Stimulated activated CD8-positive, alpha-beta memory T cell treated with anti-CD3 and anti-CD28 coated beads, Interleukin-2, amount 100 ng/mL, for 48 hours (primary cell): ENCODE measurements at regions not wholly inside any gene's neighbourhood (a gene's known extent, or its start where the extent isn't known, plus 50 kb on each side); places are given as distances from the start of the nearest gene placed in this dataset.
"Not testable (repeated sequence)": the region's sequence is repeated elsewhere in the genome, so short reads cannot be mapped to it uniquely, and the experiment has no call there.

ENCODE experiments used
- DNase-seq, 2 donors: peaks; one replicate each; pipeline ENCODE4 v3.0.0-alpha.2; 2020; ENCODE audit warnings: low read depth in 2 of 2

- no peak for DNase-seq
These were observed 274.8 kb upstream of the CCNG1 start for GRCh38 chr5:163162645-163163044.

DNA sequence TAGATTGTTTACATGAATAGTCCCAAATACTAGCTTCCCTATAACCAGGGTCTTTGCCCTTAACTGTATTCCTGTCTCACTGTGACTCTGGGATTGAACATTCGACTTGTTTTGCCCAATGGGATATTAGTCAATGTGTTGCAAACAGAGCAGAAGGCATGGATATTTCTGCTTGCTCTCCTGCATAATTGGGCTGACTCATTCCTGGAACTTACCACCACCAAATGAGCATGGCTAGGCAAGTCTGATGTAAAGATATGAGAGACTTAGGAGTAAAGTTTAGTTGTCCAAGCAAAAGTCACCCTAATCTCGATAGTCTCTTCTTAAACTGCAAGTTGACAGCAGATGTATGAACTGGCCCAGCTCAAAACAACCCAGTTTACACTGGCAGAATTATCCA lies 273.5 kb upstream of the CCNG1 start:
- DNase-seq, result no peak

DNA sequence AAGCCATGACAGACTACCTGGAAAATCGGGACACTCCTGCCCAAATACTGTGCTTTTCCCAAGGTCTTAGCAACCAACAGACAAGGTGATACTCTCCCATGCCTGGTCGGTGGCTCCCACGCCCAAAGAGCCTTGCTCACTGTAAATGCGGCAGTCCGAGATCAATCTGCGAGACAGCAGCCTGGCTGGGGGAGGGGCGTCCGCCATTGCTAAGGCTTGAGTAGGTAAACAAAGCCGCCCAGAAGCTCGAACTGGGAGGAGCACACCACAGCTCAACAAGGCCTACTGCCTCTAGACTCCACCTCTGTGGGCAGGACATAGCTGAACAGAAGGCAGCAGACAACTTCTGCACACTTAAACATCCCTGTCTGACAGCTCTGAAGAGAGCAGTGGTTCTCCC lies 272.1 kb upstream of the CCNG1 start:
- no peak for DNase-seq

DNA sequence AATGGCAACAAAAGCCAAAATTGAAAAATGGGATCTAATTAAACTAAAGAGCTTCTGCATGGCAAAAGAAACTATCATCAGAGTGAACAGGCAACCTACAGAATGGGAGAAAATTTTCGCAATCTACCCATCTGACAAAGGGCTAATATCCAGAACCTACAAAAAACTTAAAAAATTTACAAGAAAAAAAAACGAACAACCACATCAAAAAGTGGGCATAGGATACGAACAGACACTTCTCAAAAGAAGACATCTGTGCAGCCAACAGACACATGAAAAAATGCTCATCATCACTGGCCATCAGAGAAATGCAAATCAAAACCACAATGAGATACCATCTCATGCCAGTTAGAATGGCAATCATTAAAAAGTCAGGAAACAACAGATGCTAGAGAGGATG lies 267.2 kb upstream of the CCNG1 start:
- DNase-seq, result not testable (repeated sequence)

DNA sequence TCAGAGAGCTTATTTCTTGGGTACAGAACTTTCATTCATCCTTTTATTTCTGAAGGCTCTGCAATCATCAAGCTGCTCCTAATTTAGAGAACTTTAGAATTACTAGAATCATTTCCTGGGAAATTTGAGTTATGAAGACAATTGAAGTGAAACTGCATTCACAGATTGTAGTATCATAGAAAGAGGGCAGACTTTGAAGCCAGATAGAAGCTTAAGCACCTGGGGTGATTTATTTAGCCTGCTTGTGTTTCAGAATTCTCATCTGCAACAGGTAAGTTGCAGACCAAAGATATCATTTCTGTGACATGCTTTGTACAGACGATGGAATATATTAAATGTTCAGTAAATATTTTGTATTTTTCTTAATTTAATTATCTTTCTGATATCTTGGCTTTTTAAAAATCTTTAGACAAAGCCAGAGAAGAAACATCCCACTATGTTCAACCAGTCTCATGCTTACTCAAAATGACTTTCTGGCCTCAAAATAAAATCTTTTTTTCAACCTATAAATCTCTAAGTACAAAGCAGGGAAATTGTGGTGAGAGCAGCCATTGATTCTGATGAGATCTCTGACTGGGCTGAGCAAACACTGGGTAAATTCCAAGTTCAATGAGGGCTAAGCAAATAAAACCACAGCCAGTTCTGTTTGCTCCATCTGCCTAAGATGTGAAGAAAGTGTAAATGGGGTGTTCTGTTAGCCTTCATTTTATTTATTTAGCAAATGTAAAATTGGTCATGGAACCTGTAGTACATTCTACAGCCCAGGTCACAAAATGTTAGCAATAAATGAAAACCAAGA lies 264.7 kb upstream of the CCNG1 start:
- DNase-seq, result no peak

- DNase-seq, result no peak
These were observed 259.4 kb upstream of the CCNG1 start for GRCh38 chr5:163177971-163178370.

DNA sequence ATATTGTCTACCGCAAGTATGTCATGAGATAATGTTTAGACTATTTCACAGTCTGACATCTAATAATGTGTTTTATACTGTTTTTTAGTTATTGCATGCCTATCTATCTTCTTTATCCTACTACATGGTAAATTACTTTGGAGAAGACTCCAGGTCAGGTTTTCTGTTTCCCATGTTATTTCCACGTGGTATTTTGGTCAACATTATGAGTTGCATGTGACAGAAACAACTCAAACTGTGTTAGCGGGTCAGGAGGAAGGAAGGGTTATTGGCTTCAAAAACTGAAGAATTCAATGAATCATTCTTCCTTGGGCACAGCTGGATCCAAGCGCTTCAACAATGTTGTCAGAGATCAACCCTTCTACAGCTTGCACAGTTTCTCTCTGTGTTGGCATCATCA lies 252.1 kb upstream of the CCNG1 start:
- DNase-seq, result no peak

DNA sequence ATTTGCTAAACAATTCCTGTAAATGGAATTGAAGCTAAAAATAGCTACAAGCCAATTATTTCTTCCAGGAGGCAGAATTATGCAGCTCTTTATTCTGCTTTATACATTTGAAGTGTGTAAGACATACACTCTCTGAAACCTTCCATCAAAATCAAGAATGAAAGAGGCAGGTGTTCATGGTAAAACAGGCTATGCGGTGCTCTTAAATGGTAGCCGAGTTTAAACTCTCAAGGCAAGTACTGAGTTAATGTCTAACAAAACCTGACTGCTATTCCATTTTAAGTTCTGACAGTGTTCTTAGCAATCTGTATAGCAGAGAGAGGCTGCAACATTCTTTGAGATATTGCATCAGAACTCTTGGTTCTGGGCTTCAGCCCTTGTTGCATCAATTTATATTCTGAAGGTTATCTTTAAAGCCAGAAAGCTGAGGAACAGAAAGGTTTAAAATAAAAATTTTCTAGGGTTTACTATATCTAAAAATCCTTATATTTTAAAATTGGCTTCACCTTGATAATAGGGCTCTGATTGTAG lies 248.3 kb upstream of the CCNG1 start:
- DNase-seq, result no peak

DNA sequence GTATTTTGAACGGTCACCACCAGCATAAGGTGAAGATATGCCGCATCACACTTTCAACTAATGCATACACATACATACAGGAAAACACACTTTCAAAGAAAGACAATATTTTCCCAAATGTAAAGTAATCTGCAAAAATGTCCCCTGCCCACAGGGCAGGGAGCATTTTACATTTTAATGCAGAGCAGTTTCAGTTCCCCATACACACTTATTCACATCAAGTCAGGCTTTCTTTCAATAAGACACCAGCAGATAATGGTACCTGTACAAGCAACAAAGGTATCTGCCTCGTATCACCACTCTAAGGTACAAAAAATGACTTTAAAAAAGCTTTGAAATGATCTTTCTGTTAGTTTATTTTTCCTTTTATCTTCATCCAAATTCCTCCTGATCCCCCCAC lies 247.1 kb upstream of the CCNG1 start:
- DNase-seq, result no peak

DNA sequence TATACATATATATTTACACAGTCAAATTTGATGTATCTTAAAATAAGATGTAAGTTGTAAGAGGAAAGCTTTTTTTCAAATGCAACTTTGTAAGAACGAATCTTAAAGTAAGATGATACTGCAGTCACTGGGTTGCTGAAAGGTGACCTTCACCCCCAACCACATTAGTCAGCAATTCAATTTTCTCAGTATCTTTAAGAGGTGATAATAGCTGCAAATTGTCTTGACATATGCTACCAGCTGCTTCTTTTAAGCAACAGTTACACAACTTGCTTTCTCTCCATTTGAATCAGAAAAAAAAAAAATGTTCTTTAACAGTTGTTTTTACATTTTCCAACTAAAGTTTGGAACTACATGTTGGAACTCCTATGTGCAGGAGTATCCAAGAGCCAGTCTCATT lies 246.6 kb upstream of the CCNG1 start:
- no peak for DNase-seq

- DNase-seq, result no peak
These were observed 243.5 kb upstream of the CCNG1 start for GRCh38 chr5:163193886-163194285.

- no peak for DNase-seq
These were observed 231.8 kb upstream of the CCNG1 start for GRCh38 chr5:163205645-163206044.

DNA sequence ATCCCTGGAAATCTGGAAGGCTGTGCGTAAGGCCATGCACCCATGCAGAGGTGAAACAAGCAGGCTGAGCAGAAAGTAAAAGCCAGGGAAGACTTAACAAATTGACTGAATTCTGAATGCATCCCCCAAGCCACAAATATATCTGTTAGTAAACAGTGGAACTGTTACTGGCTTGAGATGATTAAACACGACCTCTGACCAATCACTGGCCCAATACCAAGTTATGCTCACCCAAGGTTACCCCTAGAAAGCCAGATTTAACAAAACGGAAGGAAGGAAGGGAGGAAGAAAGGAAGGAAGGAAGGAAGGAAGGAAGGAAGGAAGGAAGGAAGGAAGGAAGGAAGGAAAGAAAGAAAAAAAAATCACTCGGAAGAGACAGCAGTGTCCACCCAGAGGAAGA lies 215.8 kb upstream of the CCNG1 start:
- no peak for DNase-seq

DNA sequence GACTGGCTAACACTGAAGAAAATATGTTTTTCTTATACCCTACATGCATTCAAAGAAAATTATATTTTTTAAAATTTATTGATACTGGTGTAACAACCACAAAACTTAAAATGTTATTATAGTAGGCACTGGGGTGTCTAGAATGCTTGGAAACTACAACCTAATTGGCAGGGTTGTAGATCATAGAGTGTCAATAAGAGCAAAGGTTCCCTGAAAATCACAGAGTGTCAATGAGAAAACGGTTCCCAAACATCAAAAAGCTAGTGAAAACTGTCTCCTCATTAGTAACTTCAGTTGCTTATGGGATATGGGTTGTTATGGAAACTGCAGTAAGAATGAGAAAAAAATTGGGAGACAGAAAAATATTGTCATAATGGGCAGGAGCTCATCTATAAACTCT lies 214.4 kb upstream of the CCNG1 start:
- DNase-seq, result no peak

- DNase-seq, result no peak
These were observed 192.9 kb upstream of the CCNG1 start for GRCh38 chr5:163244445-163244987.

GRCh38 chr5:163245584-163245983 lies 191.8 kb upstream of the CCNG1 start:
- DNase-seq, result no peak

DNA sequence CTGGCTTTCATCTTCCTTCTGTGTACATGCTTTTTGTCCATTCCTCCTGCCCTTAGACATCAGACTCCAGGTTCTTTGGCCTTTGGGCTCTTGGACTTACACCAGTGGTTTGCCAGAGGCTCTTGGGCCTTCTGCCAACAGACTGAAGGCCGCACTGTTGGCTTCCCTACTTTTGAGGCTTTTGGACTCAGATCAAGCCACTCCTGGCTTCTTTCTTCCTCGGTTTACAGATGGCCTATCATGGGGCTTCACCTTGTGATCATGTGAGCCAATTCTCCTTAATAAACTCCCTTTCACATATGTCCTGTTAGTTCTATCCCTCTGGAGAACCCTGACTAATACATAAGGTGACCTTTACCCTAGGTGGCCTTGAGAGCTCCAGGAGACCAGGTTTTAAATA lies 189.1 kb upstream of the CCNG1 start:
- no peak for DNase-seq

DNA sequence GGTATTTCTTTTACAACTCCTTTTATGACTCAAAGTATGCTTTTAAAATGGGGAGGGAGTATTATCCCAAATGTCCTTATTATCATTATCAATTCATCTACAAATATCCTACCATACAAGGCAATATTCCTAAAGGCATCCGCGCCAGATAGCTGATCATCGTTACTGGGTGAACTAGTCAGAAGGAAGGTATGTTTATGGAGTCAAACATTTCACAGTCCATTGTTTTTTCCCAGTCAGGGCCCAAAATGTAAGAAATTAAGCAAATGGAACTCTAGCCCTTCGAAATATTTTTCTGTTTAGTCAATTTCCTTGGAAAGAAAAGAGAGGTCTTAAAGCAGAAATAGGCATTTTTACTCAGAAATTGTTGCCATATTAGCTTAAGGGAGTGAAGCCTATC lies 188.5 kb upstream of the CCNG1 start:
- no peak for DNase-seq

- no peak for DNase-seq
These were observed 184.4 kb upstream of the CCNG1 start for GRCh38 chr5:163252950-163253349.

DNA sequence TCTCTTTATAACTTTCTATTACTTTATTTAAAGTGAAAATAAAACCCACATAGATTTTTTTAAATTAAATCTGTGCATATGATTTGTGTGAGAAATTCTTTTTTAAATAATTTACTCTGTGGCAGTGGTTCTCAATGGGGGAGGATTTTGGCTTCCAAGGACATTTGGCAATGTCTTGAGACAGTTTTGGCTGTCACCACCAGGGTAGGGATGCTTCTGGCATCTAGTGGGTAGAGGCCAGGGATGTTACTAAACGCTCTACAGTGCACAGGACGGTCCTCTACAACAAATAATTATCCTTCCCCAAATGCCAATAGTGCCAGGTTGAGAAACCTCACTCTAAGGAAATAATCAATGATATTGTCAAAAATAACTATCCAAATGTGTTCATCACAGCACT lies 177.9 kb upstream of the CCNG1 start:
- DNase-seq, result no peak

- DNase-seq, result no peak
These were observed 176.9 kb upstream of the CCNG1 start for GRCh38 chr5:163260471-163260870.

- no peak for DNase-seq
These were observed 176.4 kb upstream of the CCNG1 start for GRCh38 chr5:163260961-163261360.

DNA sequence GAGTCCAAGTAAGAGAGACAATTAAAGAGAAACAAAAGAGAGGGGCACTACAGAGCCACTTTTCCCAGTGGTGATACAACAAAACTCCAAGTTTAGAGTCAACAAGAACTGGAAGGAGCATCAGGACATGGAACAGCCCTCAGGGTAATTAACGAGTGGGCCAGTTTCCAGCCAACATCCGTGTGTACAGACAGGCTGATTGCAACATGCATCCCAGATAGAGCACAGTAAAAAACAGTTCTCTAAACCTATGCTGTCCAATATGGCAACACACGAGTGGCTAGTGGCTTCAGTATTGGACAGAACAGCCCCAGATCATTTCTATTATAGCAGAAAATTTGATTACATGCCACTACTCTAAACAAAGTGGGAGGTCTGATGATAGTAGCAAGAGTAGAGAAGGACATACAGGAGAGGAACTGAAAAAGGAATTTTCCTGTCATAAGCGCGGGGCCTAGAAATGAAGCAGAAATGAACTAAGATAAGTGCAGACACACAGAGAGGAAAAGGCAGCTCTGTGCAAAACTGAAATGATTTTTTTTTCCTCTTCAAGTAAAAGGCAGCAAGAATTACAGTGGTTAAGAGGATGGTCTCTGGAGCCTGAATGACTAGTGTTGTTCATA lies 175.6 kb upstream of the CCNG1 start:
- DNase-seq, result no peak
